ENCODE measurements at regions not wholly inside any gene's neighbourhood (a gene's known extent, or its start where the extent isn't known, plus 50 kb on each side); places are given as distances from the start of the nearest gene placed in this dataset.
A peak's percentile ranks its signal among the peaks of the same experiment; 100 is the strongest.

GRCh38 chr11:8832571-8833260, 78.3 kb upstream of the AKIP1 start:
- H3K4me1 ChIP-seq, result no peaks in the 10 kb centered on the region
- no peak for ATAC-seq
- H3K4me3 ChIP-seq, result no peak overlapping the region
- TF ChIP-seq CTCF (IDR thresholded peaks at IDR 0.05), result no peak
- no peak for TF ChIP-seq POLR2A (IDR thresholded peaks at IDR 0.05)
- no peak overlapping the region for H3K27ac ChIP-seq
- intact Hi-C loops (cut with DNase I), result no loop called here
- H3K36me3 ChIP-seq, result no peaks in the 10 kb centered on the region
- H3K27me3 ChIP-seq, result no peaks in the 10 kb centered on the region
- H3K9me3 ChIP-seq, result no peaks in the 10 kb centered on the region
- peak in 1 of 3 donors; percentile 21 for DNase-seq
- 68% methylated on average over 4 of the region's 9 CpGs for WGBS (ENCODE audit: insufficient coverage, low coverage, low lambda C conversion rate, missing lambda C conversion rate)

GRCh38 chr11:8833568-8834315, 77.2 kb upstream of the AKIP1 start:
- H3K4me1 ChIP-seq, result no peaks in the 10 kb centered on the region
- no peak overlapping the region for H3K27ac ChIP-seq
- DNase-seq (no peak), ATAC-seq (no peak)
- no peaks in the 10 kb centered on the region for H3K9me3 ChIP-seq
- WGBS (ENCODE audit: insufficient coverage, low coverage, low lambda C conversion rate, missing lambda C conversion rate), result 70% methylated on average over 4 of the region's 4 CpGs
- H3K27me3 ChIP-seq, result no peaks in the 10 kb centered on the region
- intact Hi-C loops (cut with DNase I), result no loop called here
- TF ChIP-seq CTCF (IDR thresholded peaks at IDR 0.05) (no peak), POLR2A (IDR thresholded peaks at IDR 0.05) (no peak)
- H3K36me3 ChIP-seq, result no peaks in the 10 kb centered on the region
- no peak overlapping the region for H3K4me3 ChIP-seq

GRCh38 chr11:8834379-8834778, 76.6 kb upstream of the AKIP1 start:
- intact Hi-C loops (cut with DNase I), result no loop called here
- TF ChIP-seq CTCF (IDR thresholded peaks at IDR 0.05) (no peak), POLR2A (IDR thresholded peaks at IDR 0.05) (no peak)
- no peaks in the 10 kb centered on the region for H3K36me3 ChIP-seq
- no peak overlapping the region for H3K4me3 ChIP-seq
- H3K4me1 ChIP-seq, result no peaks in the 10 kb centered on the region
- ATAC-seq, result peak; percentile 23 to 65 (median 35)
- no peaks in the 10 kb centered on the region for H3K9me3 ChIP-seq
- DNase-seq, result peak in 1 of 3 donors; percentile 9
- no peaks in the 10 kb centered on the region for H3K27me3 ChIP-seq
- no peak overlapping the region for H3K27ac ChIP-seq
- WGBS (ENCODE audit: insufficient coverage, low coverage, low lambda C conversion rate, missing lambda C conversion rate), result 61% methylated on average over 5 of the region's 5 CpGs

GRCh38 chr11:8838248-8838647, 72.7 kb upstream of the AKIP1 start:
- ATAC-seq (no peak), DNase-seq (no peak)
- no peak for TF ChIP-seq CTCF (IDR thresholded peaks at IDR 0.05)
- no peak for TF ChIP-seq POLR2A (IDR thresholded peaks at IDR 0.05)
- no peak overlapping the region for H3K4me3 ChIP-seq
- no peaks in the 10 kb centered on the region for H3K36me3 ChIP-seq
- no peaks in the 10 kb centered on the region for H3K9me3 ChIP-seq
- H3K27me3 ChIP-seq, result no peaks in the 10 kb centered on the region
- no peak overlapping the region for H3K27ac ChIP-seq
- intact Hi-C loops (cut with DNase I), result no loop called here
- WGBS (ENCODE audit: insufficient coverage, low coverage, low lambda C conversion rate, missing lambda C conversion rate), result 54% methylated on average over 7 of the region's 7 CpGs
- H3K4me1 ChIP-seq, result no peaks in the 10 kb centered on the region

All from right lobe of liver (tissue), 6 donors.